MM.1S (cell line): ENCODE measurements at regions not wholly inside any gene's neighbourhood (a gene's known extent, or its start where the extent isn't known, plus 50 kb on each side); places are given as distances from the start of the nearest gene placed in this dataset.

Experiments
- DNase-seq: peaks from one replicate; pipeline ENCODE4 v3.0.0-alpha.2; 2015
- H2AFZ ChIP-seq: fragments of 300-600 bp; sonication (generic); 2 replicates; pipeline ENCODE4 v1.6.0; 2016; ENCODE audit warnings: antibody characterized with exemption, low read length
- H3F3A ChIP-seq: fragments of 300-600 bp; sonication (generic); 2 replicates; pipeline ENCODE4 v1.6.1; 2016; ENCODE audit warnings: mild to moderate bottlenecking, antibody characterized with exemption, low read length, moderate library complexity, mixed read lengths; ENCODE audit not compliant: insufficient read depth
- H3K27ac ChIP-seq: fragments of 300-600 bp; sonication (generic); 2 replicates; pipeline ENCODE4 v1.5.1; 2016; ENCODE audit warnings: mild to moderate bottlenecking, low read length
- H3K27me3 ChIP-seq: fragments of 300-600 bp; sonication (generic); replicated peaks from 2 replicates; pipeline ENCODE4 v1.6.0; 2016; ENCODE audit warnings: low read length; ENCODE audit not compliant: insufficient read depth
- H3K36me3 ChIP-seq: fragments of 300-600 bp; sonication (generic); replicated peaks from 2 replicates; pipeline ENCODE4 v1.6.1; 2016; ENCODE audit warnings: mild to moderate bottlenecking, low read length, mixed read lengths; ENCODE audit not compliant: insufficient read depth
- H3K4me1 ChIP-seq: fragments of 300-600 bp; sonication (generic); 2 replicates; pipeline ENCODE4 v1.6.1; 2016; ENCODE audit warnings: low read length, mixed read lengths
- H3K4me2 ChIP-seq: fragments of 300-600 bp; sonication (generic); 2 replicates; pipeline ENCODE4 v1.6.0; 2016; ENCODE audit warnings: low read depth, low read length
- H3K4me3 ChIP-seq: fragments of 300-600 bp; sonication (generic); 2 replicates; pipeline ENCODE4 v1.5.1; 2016; ENCODE audit warnings: low read length, mixed read lengths
- H3K79me2 ChIP-seq: fragments of 300-600 bp; sonication (generic); 2 replicates; pipeline ENCODE4 v1.6.1; 2016; ENCODE audit warnings: mixed run types, low read length, mixed read lengths
- H3K9ac ChIP-seq: fragments of 300-600 bp; sonication (generic); 2 replicates; pipeline ENCODE4 v1.6.1; 2016; ENCODE audit warnings: low read length, mixed read lengths
- H3K9me2 ChIP-seq: fragments of 300-600 bp; sonication (generic); replicated peaks from 2 replicates; pipeline ENCODE4 v1.6.1; 2016; ENCODE audit warnings: mild to moderate bottlenecking, low read length, mixed read lengths; ENCODE audit not compliant: insufficient read depth
- H3K9me3 ChIP-seq: fragments of 300-600 bp; sonication (generic); replicated peaks from 2 replicates; pipeline ENCODE4 v1.6.1; 2016; ENCODE audit warnings: mild to moderate bottlenecking, low read length, mixed read lengths; ENCODE audit not compliant: insufficient read depth
- H4K20me1 ChIP-seq: fragments of 300-600 bp; sonication (generic); 2 replicates; pipeline ENCODE4 v1.6.1; 2016; ENCODE audit warnings: mild to moderate bottlenecking, low read length, moderate library complexity, mixed read lengths; ENCODE audit not compliant: insufficient read depth
- CTCF ChIP-seq: fragments of 300-600 bp; sonication (generic); IDR thresholded peaks from 2 replicates; pipeline ENCODE4 v1.5.1; 2016; ENCODE audit warnings: antibody characterized with exemption, low read length, mixed read lengths
- EZH2 ChIP-seq: fragments of 300-600 bp; sonication (generic); optimal IDR thresholded peaks from 2 replicates; pipeline ENCODE3; 2017; ENCODE audit warnings: low read depth, mild to moderate bottlenecking, antibody characterized with exemption, low read length, mixed read lengths
- EZH2phosphoT487 ChIP-seq: fragments of 300-600 bp; sonication (generic); IDR thresholded peaks from 2 replicates; pipeline ENCODE4 v1.6.1; 2018; ENCODE audit warnings: antibody characterized with exemption, low read length

GRCh38 chr12:75939016-75939642, 92.4 kb downstream of the PHLDA1 start:
- Histone ChIP-seq H3K36me3 (no peaks in the 10 kb centered on the region), H3K4me3 (no peak overlapping the region), H4K20me1 (no peaks in the 10 kb centered on the region), H3K4me2 (no peak overlapping the region), H3K4me1 (peaks cover 14% of the 10 kb centered on the region), H3K27me3 (no peaks in the 10 kb centered on the region), H2AFZ (no peak overlapping the region), H3K9ac (no peak overlapping the region), H3K9me2 (no peaks in the 10 kb centered on the region), H3K9me3 (no peaks in the 10 kb centered on the region), H3F3A (peaks cover 9% of the 10 kb centered on the region), H3K79me2 (no peaks in the 10 kb centered on the region), H3K27ac (no peak overlapping the region)
- DNase-seq: no peak
- TF ChIP-seq CTCF: no peak
- no peak for TF ChIP-seq EZH2
- TF ChIP-seq EZH2phosphoT487: no peak

- no peaks in the 10 kb centered on the region for H3K9me2 ChIP-seq
- H3K27me3 ChIP-seq: no peaks in the 10 kb centered on the region
- TF ChIP-seq EZH2: no peak
- no peak for TF ChIP-seq EZH2phosphoT487
- no peak for TF ChIP-seq CTCF
- no peak overlapping the region for H3K4me2 ChIP-seq
- H3K4me3 ChIP-seq: no peak overlapping the region
- no peak overlapping the region for H2AFZ ChIP-seq
- H3K9ac ChIP-seq: no peak overlapping the region
- no peak for DNase-seq
- no peaks in the 10 kb centered on the region for H4K20me1 ChIP-seq
- no peaks in the 10 kb centered on the region for H3K36me3 ChIP-seq
- H3K9me3 ChIP-seq: no peaks in the 10 kb centered on the region
- 0 out of 2 replicates have a peak, but pooled peaks cover 3% of the 10 kb centered on the region for H3F3A ChIP-seq
- peaks cover 14% of the 10 kb centered on the region for H3K4me1 ChIP-seq
- no peak overlapping the region for H3K27ac ChIP-seq
- no peaks in the 10 kb centered on the region for H3K79me2 ChIP-seq
These were observed 93.4 kb downstream of the PHLDA1 start for GRCh38 chr12:75938189-75938588.

- Histone ChIP-seq H3K79me2 (no peaks in the 10 kb centered on the region), H3K9ac (no peak overlapping the region), H3F3A (0 out of 2 replicates have a peak, but pooled peaks cover 3% of the 10 kb centered on the region), H3K4me3 (no peak overlapping the region), H3K4me2 (no peak overlapping the region), H3K36me3 (no peaks in the 10 kb centered on the region), H3K9me3 (no peaks in the 10 kb centered on the region), H3K27me3 (no peaks in the 10 kb centered on the region), H2AFZ (no peak overlapping the region), H3K27ac (no peak overlapping the region), H3K9me2 (no peaks in the 10 kb centered on the region), H4K20me1 (no peaks in the 10 kb centered on the region), H3K4me1 (peaks cover 14% of the 10 kb centered on the region)
- DNase-seq: no peak
- no peak for TF ChIP-seq EZH2phosphoT487
- TF ChIP-seq CTCF: no peak
- no peak for TF ChIP-seq EZH2
These were observed 94.1 kb downstream of the PHLDA1 start for GRCh38 chr12:75937486-75937885.
